Subcutaneous abdominal adipose tissue (tissue), 5 donors: ENCODE measurements at regions not wholly inside any gene's neighbourhood (a gene's known extent, or its start where the extent isn't known, plus 50 kb on each side); places are given as distances from the start of the nearest gene placed in this dataset.

Experiments used
- H3K27ac ChIP-seq: one replicate; pipeline ENCODE4 v1.7.0; 2013; ENCODE audit warnings: low read depth, mild to moderate bottlenecking, inconsistent platforms, low read length, moderate library complexity
- H3K27me3 ChIP-seq, 5 donors: one replicate each; pipeline ENCODE4 v1.7.0; 2013; ENCODE audit warnings: low read length in 5 of 5, inconsistent platforms in 1 of 5; ENCODE audit not compliant: control insufficient read depth in 5 of 5, insufficient read depth in 4 of 5
- H3K36me3 ChIP-seq, 5 donors: one replicate each; pipeline ENCODE4 v1.7.0; 2013; ENCODE audit warnings: low read length in 5 of 5; ENCODE audit not compliant: control insufficient read depth in 5 of 5, insufficient read depth in 5 of 5
- H3K4me1 ChIP-seq, 5 donors: one replicate each; pipeline ENCODE4 v1.7.0; 2013; ENCODE audit warnings: low read length in 5 of 5, mild to moderate bottlenecking in 3 of 5, moderate library complexity in 1 of 5; ENCODE audit not compliant: control insufficient read depth in 5 of 5, insufficient read depth in 5 of 5
- H3K4me3 ChIP-seq, 5 donors: one replicate each; pipeline ENCODE4 v1.7.0; 2013; ENCODE audit warnings: low read length in 5 of 5, low read depth in 1 of 5
- H3K9ac ChIP-seq, 5 donors: one replicate each; pipeline ENCODE4 v1.7.0; 2013; ENCODE audit warnings: low read length in 5 of 5, mild to moderate bottlenecking in 4 of 5, moderate library complexity in 3 of 5
- H3K9me3 ChIP-seq, 5 donors: one replicate each; pipeline ENCODE4 v1.7.0; 2013; ENCODE audit warnings: low read length in 5 of 5; ENCODE audit not compliant: control insufficient read depth in 5 of 5
- donor health status: healthy.
- donor health status: healthy.
- donor health status: healthy.
- donor health status: healthy.
- donor health status: healthy.

- H3K27ac ChIP-seq = no peak overlapping the region
- H3K9me3 ChIP-seq = no peaks in the 10 kb centered on the region
- no peaks in the 10 kb centered on the region for H3K27me3 ChIP-seq
Observed at GRCh38 chr3:111323019-111323418, 219.0 kb upstream of the CD96 start.

GRCh38 chr3:111324151-111324550 lies 217.8 kb upstream of the CD96 start:
- H3K27ac ChIP-seq = no peak overlapping the region
- no peaks in the 10 kb centered on the region for H3K27me3 ChIP-seq
- H3K9ac ChIP-seq = no peak overlapping the region
- no peaks in the 10 kb centered on the region for H3K9me3 ChIP-seq
- no peak overlapping the region for H3K4me3 ChIP-seq
- H3K4me1 ChIP-seq = peaks cover 0 to 26% (median 20%) of the 10 kb centered on the region in 5 donors
- no peaks in the 10 kb centered on the region for H3K36me3 ChIP-seq

More at GRCh38 chr3:111323019-111323418, 219.0 kb upstream of the CD96 start:
- Histone ChIP-seq H3K36me3 (no peaks in the 10 kb centered on the region), H3K4me3 (no peak overlapping the region), H3K9ac (no peak overlapping the region), H3K4me1 (peaks cover 0 to 26% (median 20%) of the 10 kb centered on the region in 5 donors)

- no peaks in the 10 kb centered on the region for H3K27me3 ChIP-seq
- no peak overlapping the region for H3K27ac ChIP-seq
- no peaks in the 10 kb centered on the region for H3K9me3 ChIP-seq
- no peaks in the 10 kb centered on the region for H3K36me3 ChIP-seq
- peaks cover 0 to 26% (median 20%) of the 10 kb centered on the region in 5 donors for H3K4me1 ChIP-seq
- H3K9ac ChIP-seq = no peak overlapping the region
- H3K4me3 ChIP-seq = no peak overlapping the region
Observed at GRCh38 chr3:111324645-111325044, 217.4 kb upstream of the CD96 start.

- H3K9ac ChIP-seq = no peak overlapping the region
- H3K27ac ChIP-seq = no peak overlapping the region
- H3K36me3 ChIP-seq = no peaks in the 10 kb centered on the region
- no peaks in the 10 kb centered on the region for H3K9me3 ChIP-seq
- no peaks in the 10 kb centered on the region for H3K27me3 ChIP-seq
- peaks cover 0 to 26% (median 20%) of the 10 kb centered on the region in 5 donors for H3K4me1 ChIP-seq
- no peak overlapping the region for H3K4me3 ChIP-seq
Observed at GRCh38 chr3:111325160-111325718, 216.8 kb upstream of the CD96 start.

GRCh38 chr3:111326144-111326995 lies 215.6 kb upstream of the CD96 start:
- Histone ChIP-seq H3K27me3 (no peaks in the 10 kb centered on the region), H3K36me3 (no peaks in the 10 kb centered on the region), H3K9me3 (no peaks in the 10 kb centered on the region), H3K27ac (no peak overlapping the region), H3K4me1 (peaks cover 0 to 25% (median 20%) of the 10 kb centered on the region in 5 donors), H3K4me3 (no peak overlapping the region), H3K9ac (no peak overlapping the region)

- H3K4me3 ChIP-seq = no peak overlapping the region
- H3K27ac ChIP-seq = no peak overlapping the region
- no peaks in the 10 kb centered on the region for H3K36me3 ChIP-seq
- H3K27me3 ChIP-seq = no peaks in the 10 kb centered on the region
- peaks cover 0 to 10% (median 5%) of the 10 kb centered on the region in 5 donors for H3K4me1 ChIP-seq
- no peaks in the 10 kb centered on the region for H3K9me3 ChIP-seq
- no peak overlapping the region for H3K9ac ChIP-seq
Observed at GRCh38 chr3:111331306-111331705, 210.7 kb upstream of the CD96 start.

GRCh38 chr3:111331912-111332311 lies 210.1 kb upstream of the CD96 start:
- no peaks in the 10 kb centered on the region for H3K36me3 ChIP-seq
- H3K4me3 ChIP-seq = no peak overlapping the region
- no peak overlapping the region for H3K9ac ChIP-seq
- H3K4me1 ChIP-seq = peaks cover 0 to 14% (median 5%) of the 10 kb centered on the region in 5 donors
- H3K27me3 ChIP-seq = no peaks in the 10 kb centered on the region
- no peaks in the 10 kb centered on the region for H3K9me3 ChIP-seq
- no peak overlapping the region for H3K27ac ChIP-seq

GRCh38 chr3:111332488-111333080 lies 209.4 kb upstream of the CD96 start:
- Histone ChIP-seq H3K4me1 (peaks cover 0 to 14% (median 5%) of the 10 kb centered on the region in 5 donors), H3K9ac (no peak overlapping the region), H3K4me3 (no peak overlapping the region)

GRCh38 chr3:111333642-111334041 lies 208.4 kb upstream of the CD96 start:
- no peak overlapping the region for H3K27ac ChIP-seq
- no peaks in the 10 kb centered on the region for H3K27me3 ChIP-seq
- no peak overlapping the region for H3K9ac ChIP-seq
- H3K36me3 ChIP-seq = no peaks in the 10 kb centered on the region
- peaks cover 0 to 14% (median 7%) of the 10 kb centered on the region in 5 donors for H3K4me1 ChIP-seq
- H3K9me3 ChIP-seq = no peaks in the 10 kb centered on the region
- no peak overlapping the region for H3K4me3 ChIP-seq

More at GRCh38 chr3:111332488-111333080, 209.4 kb upstream of the CD96 start:
- H3K27me3 ChIP-seq = no peaks in the 10 kb centered on the region
- no peaks in the 10 kb centered on the region for H3K9me3 ChIP-seq
- no peak overlapping the region for H3K27ac ChIP-seq
- H3K36me3 ChIP-seq = no peaks in the 10 kb centered on the region
